ENCODE measurements at regions not wholly inside any gene's neighbourhood (a gene's known extent, or its start where the extent isn't known, plus 50 kb on each side); places are given as distances from the start of the nearest gene placed in this dataset.
"Not testable (repeated sequence)": the region's sequence is repeated elsewhere in the genome, so short reads cannot be mapped to it uniquely, and the experiment has no call there.

DNA sequence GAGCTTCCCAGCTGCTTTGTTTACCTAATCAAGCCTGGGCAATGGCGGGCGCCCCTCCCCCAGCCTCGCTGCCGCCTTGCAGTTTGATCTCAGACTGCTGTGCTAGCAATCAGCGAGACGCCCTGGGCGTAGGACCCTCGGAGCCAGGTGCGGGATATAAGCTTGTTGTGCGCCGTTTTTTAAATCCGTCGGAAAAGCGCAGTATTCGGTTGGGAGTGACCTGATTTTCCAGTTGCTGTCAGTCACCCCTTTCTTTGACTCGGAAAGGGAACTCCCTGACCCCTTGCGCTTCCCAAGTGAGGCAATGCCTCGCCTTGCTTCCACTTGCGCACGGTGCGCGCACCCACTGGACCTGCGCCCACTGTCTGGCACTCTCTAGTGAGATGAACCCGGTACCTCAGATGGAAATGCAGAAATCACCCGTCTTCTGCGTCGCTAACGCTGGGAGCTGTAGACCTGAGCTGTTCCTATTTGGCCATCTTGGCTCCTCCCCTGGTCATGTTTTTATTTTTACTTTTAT lies 635.8 kb upstream of the MIS18BP1 start:
- Histone ChIP-seq H3K4me1 (replicated peaks in 1 of 4; ENCODE audit: control insufficient read depth in 3 of 4, insufficient read depth in 4 of 4, low read length in 3 of 4) (peaks cover 0 to 10% (median 4%) of the 10 kb centered on the region in 4 experiments; a peak in 4 of 7 replicates), H4K8ac (ENCODE audit: extremely low read depth, insufficient read depth, low read length) (peak overlapping the region; percentile 95; the same call in 1 of the 2 replicates), H3K4me3 (ENCODE audit: extremely low read depth in 1 of 4, insufficient read depth in 2 of 4, low read depth in 3 of 4, low read length in 4 of 4) (peak overlapping the region; percentile 30 to 49 (median 34); a peak in 7 of 8 replicates), H3K56ac (replicated peaks; ENCODE audit: insufficient read length, low read depth, low read length) (peak overlapping the region; percentile 30), H3K27ac (ENCODE audit: low read depth, low read length) (peak overlapping the region; percentile 34; the same call in 1 of the 2 replicates), H3K4me2 (ENCODE audit: insufficient read depth in 1 of 2, low read depth in 2 of 2, low read length in 2 of 2) (peak overlapping the region; percentile 42 to 71), H3K18ac (ENCODE audit: extremely low read depth, low read length) (peak overlapping the region; percentile 71), H2AFZ (ENCODE audit: low read length) (peak overlapping the region; percentile 70), H2BK5ac (ENCODE audit: low read depth, low read length) (peak overlapping the region; percentile 35; the same call in 1 of the 2 replicates), H3K9ac (replicated peaks in 1 of 4; ENCODE audit: extremely low read depth in 1 of 4, low read depth in 3 of 4, low read length in 3 of 4) (peak overlapping the region in 3 of 4 experiments; percentile 25 to 75 (median 47); a peak in 5 of 7 replicates)
- H3K14ac ChIP-seq (ENCODE audit: insufficient read length); FAIRE-seq; H3K27me3 ChIP-seq (replicated peaks in 1 of 4; ENCODE audit: control insufficient read depth in 3 of 4, extremely low read depth in 1 of 4, insufficient read depth in 3 of 4, low read length in 3 of 4); H3K4ac ChIP-seq (replicated peaks; ENCODE audit: insufficient read length, low read depth, low read length); H4K91ac ChIP-seq (replicated peaks; ENCODE audit: insufficient read length, low read length); POLR2A ChIA-PET (ENCODE audit: partially characterized antibody); H4K5ac ChIP-seq (ENCODE audit: insufficient read length, low read depth, low read length); H3K79me1 ChIP-seq (ENCODE audit: low read depth, low read length); CTCF ChIA-PET (ENCODE audit: partially characterized antibody); H2BK20ac ChIP-seq (ENCODE audit: low read length); H4K20me1 ChIP-seq (replicated peaks in 1 of 2; ENCODE audit: control insufficient read depth in 1 of 2, insufficient read depth in 2 of 2, low read length in 2 of 2); H2BK120ac ChIP-seq (replicated peaks; ENCODE audit: low read depth, low read length); H3K79me2 ChIP-seq (ENCODE audit: control insufficient read depth in 1 of 2, insufficient read depth in 2 of 2, low read length in 2 of 2); H3K23ac ChIP-seq (ENCODE audit: insufficient read length); H2BK15ac ChIP-seq (ENCODE audit: low read length); H2BK12ac ChIP-seq (ENCODE audit: low read depth, low read length); H3K36me3 ChIP-seq (ENCODE audit: control insufficient read depth in 2 of 4, insufficient read depth in 4 of 4, low read length in 3 of 4); H2AK5ac ChIP-seq (ENCODE audit: low read depth, low read length); H3K9me3 ChIP-seq (ENCODE audit: insufficient read depth in 2 of 2, low read depth in 1 of 2, low read length in 1 of 2); H3K23me2 ChIP-seq (ENCODE audit: low read depth, low read length): not testable (repeated sequence)
- peak in 1 of 2 experiments; percentile 50 for DNase-seq (ENCODE audit: low read depth in 1 of 2, low spot score in 2 of 2)
- TF ChIP-seq RBBP5 (IDR thresholded peaks at IDR 0.05; ENCODE audit: borderline replicate concordance, low read depth, low read length) (peak; percentile 41; the same call in 1 of the 2 replicates), TAF1 (IDR thresholded peaks at IDR 0.05; ENCODE audit: low read depth, low read length) (0 out of 2 replicates have a peak, but pooled peaks have one; percentile 17), YY1 (IDR thresholded peaks at IDR 0.05; ENCODE audit: low read depth, low read length) (0 out of 2 replicates have a peak, but pooled peaks have one; percentile 11)
- 59% methylated on average over 27 of the region's 28 CpGs; no CpG with 5 or more reads in 1 of the 2 experiments for WGBS, 2 experiments (ENCODE audit: extremely low coverage in 1 of 2, insufficient coverage in 1 of 2, insufficient read length in 1 of 2, insufficient replicate concordance in 2 of 2, low coverage in 1 of 2, low lambda C conversion rate in 2 of 2, missing lambda C conversion rate in 1 of 2)

All from H1 (cell line).